SIG-M5 (cell line): ENCODE measurements at regions not wholly inside any gene's neighbourhood (a gene's known extent, or its start where the extent isn't known, plus 50 kb on each side); places are given as distances from the start of the nearest gene placed in this dataset.

Experiments
- DNase-seq: peaks from one replicate; lab custom pipeline; 2025; lab: John Stamatoyannopoulos, UW

- no peak for DNase-seq
Observed at GRCh38 chr4:156237231-156237630, 283.6 kb upstream of the CTSO start.

DNA sequence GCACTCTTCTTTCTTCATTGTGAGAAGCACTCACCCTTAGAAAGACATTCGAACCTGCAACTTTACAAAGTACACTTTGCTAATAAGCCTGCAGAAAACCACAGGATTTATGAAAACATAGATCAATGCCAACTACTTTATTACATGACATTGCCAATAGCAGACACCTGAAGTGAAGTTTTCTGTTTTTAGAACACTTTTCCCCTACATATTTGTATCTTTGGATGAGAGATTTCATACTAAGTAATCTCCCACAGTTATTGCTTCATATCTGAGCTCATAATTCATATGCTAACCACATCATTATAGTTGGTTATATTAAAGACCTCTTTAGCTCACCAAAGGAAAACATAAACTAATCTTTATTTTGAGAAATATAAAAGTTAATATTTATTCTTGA is 276.5 kb upstream of the CTSO start:
- DNase-seq = no peak

- no peak for DNase-seq
Observed at GRCh38 chr4:156228676-156229075, 275.0 kb upstream of the CTSO start.

- no peak for DNase-seq
Observed at GRCh38 chr4:156227321-156227720, 273.7 kb upstream of the CTSO start.

DNA sequence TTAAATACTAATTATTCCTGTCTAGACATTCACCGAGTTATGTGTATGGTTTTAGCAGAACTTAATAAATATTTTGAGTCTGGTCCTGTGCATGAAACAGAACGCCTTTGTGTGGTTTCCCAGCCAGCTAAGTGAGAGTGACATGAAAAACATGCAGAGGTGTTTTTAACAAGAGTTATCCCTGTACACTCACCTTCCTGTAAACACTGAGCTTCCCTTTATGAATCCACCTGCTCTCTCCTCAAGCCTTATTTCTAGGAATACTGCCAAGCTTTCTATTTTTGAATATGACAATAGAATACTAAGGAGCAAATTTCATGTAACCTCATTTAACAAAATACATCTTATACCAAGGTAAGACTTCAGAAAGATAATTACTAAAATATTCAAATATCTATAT is 270.3 kb upstream of the CTSO start:
- DNase-seq = no peak

GRCh38 chr4:156217236-156217635 is 263.6 kb upstream of the CTSO start:
- DNase-seq = no peak

- DNase-seq = no peak
Observed at GRCh38 chr4:156201050-156201449, 247.4 kb upstream of the CTSO start.

DNA sequence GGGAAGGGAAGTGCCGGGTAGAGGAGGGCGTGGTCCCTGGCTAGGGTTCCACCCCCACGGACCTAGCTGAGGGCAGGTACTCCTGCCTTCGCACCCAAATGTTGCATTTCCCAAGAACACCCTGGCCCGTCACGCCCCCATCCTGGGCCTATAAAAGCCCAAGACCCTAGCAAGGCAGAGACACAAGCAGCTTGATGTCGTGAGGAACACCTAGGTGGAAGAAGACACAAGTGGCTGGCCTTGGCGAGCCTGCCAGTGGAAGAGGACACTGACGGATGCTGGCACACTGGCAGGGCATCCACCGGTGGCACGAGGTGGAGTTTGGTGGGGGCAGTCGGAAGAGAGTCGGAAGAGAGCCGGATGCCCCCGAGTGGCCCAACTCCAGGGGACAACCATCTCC is 244.8 kb upstream of the CTSO start:
- no peak for DNase-seq

- no peak for DNase-seq
Observed at GRCh38 chr4:156197216-156197615, 243.6 kb upstream of the CTSO start.

DNA sequence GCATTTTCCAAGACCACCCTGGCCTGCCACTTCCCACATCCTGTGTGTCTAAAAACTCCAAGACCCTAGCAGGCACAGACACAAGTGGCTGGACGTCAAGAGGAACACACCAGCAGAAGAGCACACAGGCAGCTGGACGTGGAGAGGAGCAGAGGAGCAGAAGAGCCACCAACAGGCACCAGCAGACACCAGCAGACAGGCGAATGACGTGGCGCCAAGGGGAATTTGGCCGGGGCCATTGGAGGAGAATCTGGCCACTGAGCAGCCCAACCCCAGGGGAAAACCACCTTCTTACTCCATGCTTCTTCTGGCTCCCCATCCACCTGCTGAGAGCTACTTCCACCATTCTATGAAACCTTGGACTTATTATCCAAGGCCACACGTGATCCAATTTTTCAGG is 243.1 kb upstream of the CTSO start:
- DNase-seq = no peak

- no peak for DNase-seq
Observed at GRCh38 chr4:156195914-156196313, 242.2 kb upstream of the CTSO start.

DNA sequence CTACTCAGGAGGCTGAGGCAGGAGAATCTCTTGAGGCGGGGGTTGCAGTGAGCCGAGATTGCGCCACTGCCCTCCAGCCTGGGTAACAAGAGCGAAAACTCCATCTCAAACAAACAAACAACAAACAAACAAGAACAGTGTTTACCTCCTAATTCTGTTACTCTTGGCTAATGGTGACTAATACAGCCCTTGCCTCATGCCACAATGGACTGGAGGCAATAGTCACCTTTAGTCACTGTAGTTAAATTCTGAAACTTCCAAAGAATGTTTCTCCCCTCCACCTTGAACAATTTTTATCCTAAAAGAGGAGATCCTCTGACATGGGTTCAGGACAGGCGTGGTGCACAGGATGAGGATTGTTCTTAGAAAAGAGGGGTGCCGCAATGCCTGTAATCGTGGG is 241.2 kb upstream of the CTSO start:
- DNase-seq = no peak

GRCh38 chr4:156193800-156194199 is 240.1 kb upstream of the CTSO start:
- no peak for DNase-seq

- DNase-seq = no peak
Observed at GRCh38 chr4:156193106-156193505, 239.4 kb upstream of the CTSO start.

- no peak for DNase-seq
Observed at GRCh38 chr4:156192033-156192432, 238.4 kb upstream of the CTSO start.

GRCh38 chr4:156191044-156191781 is 237.5 kb upstream of the CTSO start:
- no peak for DNase-seq

- no peak for DNase-seq
Observed at GRCh38 chr4:156190615-156191014, 236.9 kb upstream of the CTSO start.

DNA sequence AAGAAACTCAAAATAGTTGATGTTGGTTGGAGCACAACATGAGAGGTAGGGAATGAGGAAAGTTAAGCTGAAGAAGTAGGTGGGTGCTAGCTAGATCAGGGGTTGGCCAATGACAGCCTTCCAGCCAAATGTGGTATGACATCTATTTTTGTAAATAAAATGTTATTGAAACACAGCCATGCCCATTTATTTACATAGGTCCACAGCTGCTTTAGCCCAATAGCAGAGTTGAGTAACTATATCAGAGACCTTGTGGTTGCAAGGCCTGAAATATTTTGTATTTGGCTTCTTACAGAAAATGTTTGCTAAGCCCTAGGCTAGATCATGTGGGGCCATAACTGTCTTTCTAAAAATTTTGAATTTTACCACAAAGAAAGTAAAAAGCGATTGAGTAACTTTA is 234.9 kb upstream of the CTSO start:
- no peak for DNase-seq

GRCh38 chr4:156186111-156186510 is 232.4 kb upstream of the CTSO start:
- DNase-seq = no peak

GRCh38 chr4:156185514-156186055 is 231.9 kb upstream of the CTSO start:
- no peak for DNase-seq

GRCh38 chr4:156182269-156182668 is 228.6 kb upstream of the CTSO start:
- DNase-seq = no peak

DNA sequence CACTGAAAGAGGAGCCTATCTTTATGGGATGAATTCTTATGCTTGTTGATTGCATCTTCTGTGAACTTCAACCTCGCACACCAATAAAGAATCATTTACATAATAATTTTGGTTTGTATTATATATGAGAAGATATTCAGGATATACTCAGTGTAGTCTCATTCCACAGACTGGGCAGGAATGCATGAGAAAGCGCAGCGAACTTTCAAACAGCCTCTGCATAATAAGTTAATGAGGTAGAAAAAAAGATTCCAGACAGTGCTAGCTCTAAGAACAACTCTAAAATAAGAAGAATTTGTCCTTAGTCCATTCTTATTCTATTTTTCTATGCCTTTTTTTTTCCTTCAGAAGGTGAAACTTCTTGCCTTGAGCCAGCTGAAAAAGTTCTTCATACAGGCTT is 224.3 kb upstream of the CTSO start:
- no peak for DNase-seq

DNA sequence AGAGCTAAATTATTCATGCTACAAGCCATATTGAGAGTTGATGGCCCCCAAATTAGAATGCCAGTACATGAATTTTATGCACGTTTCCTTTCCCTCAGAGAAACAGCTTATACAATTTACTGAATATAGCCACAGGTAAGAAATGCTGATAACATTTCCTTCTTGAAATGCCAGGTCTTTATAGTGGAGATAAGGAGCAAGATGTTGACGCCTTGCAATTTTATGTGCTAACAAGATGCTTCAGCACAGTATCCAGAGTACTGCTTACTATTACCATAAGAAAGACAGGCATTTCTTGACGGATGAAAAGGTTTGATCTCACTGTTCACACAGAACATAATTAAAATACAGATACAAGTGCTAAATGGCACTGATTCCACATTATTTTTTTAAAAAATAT is 223.2 kb upstream of the CTSO start:
- DNase-seq = no peak

DNA sequence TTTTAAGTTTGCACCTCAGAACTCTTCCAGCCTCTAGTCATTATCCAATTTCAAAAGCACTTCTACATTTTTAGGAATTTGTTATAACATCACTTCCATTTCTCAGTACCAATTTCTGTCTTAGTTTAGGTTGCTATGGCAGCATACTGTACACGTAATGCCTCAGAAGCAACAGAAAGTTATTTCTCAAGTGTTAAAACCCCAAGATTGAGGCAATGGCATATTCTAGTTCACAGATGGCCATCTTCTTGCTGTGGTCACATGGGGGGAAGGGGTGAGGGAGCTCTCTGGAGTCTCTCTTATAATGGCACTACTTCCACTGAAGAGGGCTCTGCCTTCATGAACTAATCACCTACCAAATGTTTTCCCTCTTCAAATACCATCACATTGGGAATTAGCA is 220.3 kb upstream of the CTSO start:
- no peak for DNase-seq
